SIG-M5 treated with dmso at 0.1 percent for 504 hours (cell line): ENCODE measurements at regions not wholly inside any gene's neighbourhood (a gene's known extent, or its start where the extent isn't known, plus 50 kb on each side); places are given as distances from the start of the nearest gene placed in this dataset.
A peak's percentile ranks its signal among the peaks of the same experiment; 100 is the strongest.
"Not testable (repeated sequence)": the region's sequence is repeated elsewhere in the genome, so short reads cannot be mapped to it uniquely, and the experiment has no call there.

ENCODE experiments used
- DNase-seq: peaks from one replicate; lab custom pipeline; 2025; ENCODE audit not compliant: unreplicated experiment; lab: John Stamatoyannopoulos, UW

- DNase-seq, result no peak
Measured at GRCh38 chr2:16064745-16065144, 124.4 kb downstream of the MYCN start.

GRCh38 chr2:16063955-16064633, 123.7 kb downstream of the MYCN start:
- DNase-seq, result no peak

- DNase-seq, result no peak
Measured at GRCh38 chr2:16063251-16063850, 123.0 kb downstream of the MYCN start.

GRCh38 chr2:16062471-16063250, 122.3 kb downstream of the MYCN start:
- DNase-seq, result no peak

GRCh38 chr2:16061441-16062217, 121.3 kb downstream of the MYCN start:
- no peak for DNase-seq

- no peak for DNase-seq
Measured at GRCh38 chr2:16060936-16061338, 120.6 kb downstream of the MYCN start.

- no peak for DNase-seq
Measured at GRCh38 chr2:16060125-16060935, 120.0 kb downstream of the MYCN start.

- DNase-seq, result no peak
Measured at GRCh38 chr2:16059393-16060016, 119.2 kb downstream of the MYCN start.

- DNase-seq, result no peak
Measured at GRCh38 chr2:16058747-16059358, 118.5 kb downstream of the MYCN start.

GRCh38 chr2:16058256-16058655, 117.9 kb downstream of the MYCN start:
- DNase-seq, result no peak

- no peak for DNase-seq
Measured at GRCh38 chr2:16057661-16058060, 117.3 kb downstream of the MYCN start.

- DNase-seq, result peak; percentile 26
Measured at GRCh38 chr2:16055848-16056580, 115.7 kb downstream of the MYCN start.

- no peak for DNase-seq
Measured at GRCh38 chr2:16053437-16054257, 113.3 kb downstream of the MYCN start.

GRCh38 chr2:16052571-16053052, 112.3 kb downstream of the MYCN start:
- DNase-seq, result not testable (repeated sequence)

GRCh38 chr2:16051841-16052564, 111.7 kb downstream of the MYCN start:
- no peak for DNase-seq

- DNase-seq, result no peak
Measured at GRCh38 chr2:16050908-16051489, 110.6 kb downstream of the MYCN start.
